Small intestine (tissue), 7 donors: ENCODE measurements at regions not wholly inside any gene's neighbourhood (a gene's known extent, or its start where the extent isn't known, plus 50 kb on each side); places are given as distances from the start of the nearest gene placed in this dataset.

Source experiments
- DNase-seq, 2 donors: peaks; one replicate each; pipeline versions ENCODE4 v3.0.0 to v3.0.0-alpha.2; 2013
- FAIRE-seq: peaks from 2 replicates; lab custom pipeline; 2012; peaks lifted over from hg19 to GRCh38; lab: Jason Lieb, UNC
- H3K27ac ChIP-seq, 3 donors: one replicate each; pipeline ENCODE4 v1.5.1; 2013; ENCODE audit warnings: low read length in 2 of 3, mild to moderate bottlenecking in 2 of 3, control low read depth in 1 of 3, inconsistent platforms in 1 of 3, low read depth in 1 of 3, moderate library complexity in 1 of 3
- H3K27me3 ChIP-seq, 3 donors: one replicate each; pipeline ENCODE4 v1.6.1; 2013; ENCODE audit warnings: low read length in 3 of 3, inconsistent platforms in 1 of 3; ENCODE audit not compliant: control insufficient read depth in 3 of 3, insufficient read depth in 3 of 3
- H3K36me3 ChIP-seq, 3 donors: one replicate each; pipeline ENCODE4 v1.6.1; 2013; ENCODE audit warnings: low read length in 3 of 3, inconsistent platforms in 1 of 3, low read depth in 1 of 3, mild to moderate bottlenecking in 1 of 3, moderate library complexity in 1 of 3; ENCODE audit not compliant: control insufficient read depth in 3 of 3, insufficient read depth in 2 of 3
- H3K4me1 ChIP-seq, 3 donors: one replicate each; pipeline ENCODE4 v1.6.1; 2013; ENCODE audit warnings: low read length in 2 of 3, inconsistent platforms in 1 of 3, low read depth in 1 of 3, mild to moderate bottlenecking in 1 of 3, moderate library complexity in 1 of 3; ENCODE audit not compliant: control insufficient read depth in 3 of 3, insufficient read depth in 2 of 3
- H3K4me3 ChIP-seq, 3 donors: one replicate each; pipeline ENCODE4 v1.5.1; 2013; ENCODE audit warnings: low read length in 3 of 3, control low read depth in 1 of 3, inconsistent platforms in 1 of 3, low read depth in 1 of 3, mild to moderate bottlenecking in 1 of 3, moderate library complexity in 1 of 3
- H3K9me3 ChIP-seq, 2 donors: one replicate each; pipeline ENCODE4 v1.6.1; 2013; ENCODE audit warnings: low read depth in 1 of 2, low read length in 1 of 2; ENCODE audit not compliant: control insufficient read depth in 2 of 2, insufficient read depth in 1 of 2
- WGBS, 3 donors: extraction: QIAGEN DNeasy Blood & Tissue Kit; methylation state at CpG; one replicate each; pipeline ENCODE4 v1.1.7; 2013; 5-methylcytosine and 5-hydroxymethylcytosine counted together
- donor health status: healthy with polysubstance abuse.
- donor health status: control.
- donor health status: control.
- donor health status: Bipolar disorder and iron deficiency.
- donor health status: healthy.

- no peaks in the 10 kb centered on the region for H3K9me3 ChIP-seq
- DNase-seq (no peak), FAIRE-seq (no peak)
- WGBS, 3 donors, result 14 to 60% (median 34%) methylated on average over 2 of the region's 2 CpGs
- H3K27ac ChIP-seq, result no peak overlapping the region
- no peaks in the 10 kb centered on the region for H3K36me3 ChIP-seq
- no peaks in the 10 kb centered on the region for H3K4me1 ChIP-seq
- H3K27me3 ChIP-seq, result peaks cover 0 to 7% (median 0%) of the 10 kb centered on the region in 3 donors
- H3K4me3 ChIP-seq, result no peak overlapping the region
Observed at GRCh38 chr17:34725008-34725407, 145.6 kb downstream of the TMEM132E start.

- no peak for FAIRE-seq
- WGBS, 3 donors, result 78 to 86% (median 81%) methylated on average over 10 of the region's 10 CpGs
Observed at GRCh38 chr17:34723875-34724274, 144.5 kb downstream of the TMEM132E start.

GRCh38 chr17:34721326-34721725 is 141.9 kb downstream of the TMEM132E start:
- no peaks in the 10 kb centered on the region for H3K4me1 ChIP-seq
- DNase-seq, result no peak
- peaks cover 0 to 5% (median 0%) of the 10 kb centered on the region in 3 donors for H3K27me3 ChIP-seq
- FAIRE-seq, result no peak
- 56 to 69% (median 64%) methylated on average over 6 of the region's 6 CpGs for WGBS, 3 donors
- no peaks in the 10 kb centered on the region for H3K9me3 ChIP-seq
- H3K4me3 ChIP-seq, result no peak overlapping the region
- no peak overlapping the region for H3K27ac ChIP-seq
- no peaks in the 10 kb centered on the region for H3K36me3 ChIP-seq

More at GRCh38 chr17:34723875-34724274, 144.5 kb downstream of the TMEM132E start:
- no peak overlapping the region for H3K4me3 ChIP-seq
- H3K9me3 ChIP-seq, result no peaks in the 10 kb centered on the region
- no peak overlapping the region for H3K27ac ChIP-seq
- no peaks in the 10 kb centered on the region for H3K36me3 ChIP-seq
- no peaks in the 10 kb centered on the region for H3K4me1 ChIP-seq
- no peak for DNase-seq
- H3K27me3 ChIP-seq, result peaks cover 0 to 7% (median 0%) of the 10 kb centered on the region in 3 donors

- Histone ChIP-seq H3K27ac (no peak overlapping the region), H3K9me3 (no peaks in the 10 kb centered on the region), H3K36me3 (no peaks in the 10 kb centered on the region), H3K27me3 (peaks cover 0 to 5% (median 0%) of the 10 kb centered on the region in 3 donors), H3K4me1 (no peaks in the 10 kb centered on the region), H3K4me3 (no peak overlapping the region)
- DNase-seq (no peak), FAIRE-seq (no peak)
Observed at GRCh38 chr17:34720760-34721159, 141.4 kb downstream of the TMEM132E start.

- H3K4me3 ChIP-seq, result no peak overlapping the region
- no peaks in the 10 kb centered on the region for H3K9me3 ChIP-seq
- H3K27me3 ChIP-seq, result peaks cover 0 to 5% (median 0%) of the 10 kb centered on the region in 3 donors
- 80 to 85% (median 83%) methylated on average over 11 of the region's 11 CpGs for WGBS, 3 donors
- no peak for FAIRE-seq
- no peak overlapping the region for H3K27ac ChIP-seq
- no peaks in the 10 kb centered on the region for H3K4me1 ChIP-seq
- DNase-seq, result no peak
- no peaks in the 10 kb centered on the region for H3K36me3 ChIP-seq
Observed at GRCh38 chr17:34719569-34719968, 140.2 kb downstream of the TMEM132E start.

- Histone ChIP-seq H3K4me3 (no peak overlapping the region), H3K27ac (no peak overlapping the region), H3K27me3 (no peaks in the 10 kb centered on the region), H3K9me3 (no peaks in the 10 kb centered on the region), H3K36me3 (no peaks in the 10 kb centered on the region), H3K4me1 (no peaks in the 10 kb centered on the region)
- 54 to 67% (median 66%) methylated on average over 3 of the region's 3 CpGs for WGBS, 3 donors
- no peak for FAIRE-seq
- DNase-seq, result no peak
Observed at GRCh38 chr17:34717092-34717491, 137.7 kb downstream of the TMEM132E start.

- 78 to 83% (median 81%) methylated on average over 3 of the region's 3 CpGs for WGBS, 3 donors
- H3K4me3 ChIP-seq, result no peak overlapping the region
- H3K4me1 ChIP-seq, result no peaks in the 10 kb centered on the region
- H3K27ac ChIP-seq, result no peak overlapping the region
- FAIRE-seq (no peak), DNase-seq (no peak)
- H3K9me3 ChIP-seq, result no peaks in the 10 kb centered on the region
- H3K36me3 ChIP-seq, result no peaks in the 10 kb centered on the region
- peaks cover 0 to 4% (median 0%) of the 10 kb centered on the region in 3 donors for H3K27me3 ChIP-seq
Observed at GRCh38 chr17:34716291-34716690, 136.9 kb downstream of the TMEM132E start.

GRCh38 chr17:34715504-34715903 is 136.1 kb downstream of the TMEM132E start:
- H3K9me3 ChIP-seq, result no peaks in the 10 kb centered on the region
- DNase-seq, result no peak
- no peaks in the 10 kb centered on the region for H3K36me3 ChIP-seq
- 66 to 77% (median 74%) methylated on average over 5 of the region's 5 CpGs for WGBS, 3 donors
- no peaks in the 10 kb centered on the region for H3K4me1 ChIP-seq
- no peak overlapping the region for H3K27ac ChIP-seq
- H3K4me3 ChIP-seq, result no peak overlapping the region
- peaks cover 0 to 4% (median 0%) of the 10 kb centered on the region in 3 donors for H3K27me3 ChIP-seq
- no peak for FAIRE-seq
